HL-60 (cell line): ENCODE measurements at regions not wholly inside any gene's neighbourhood (a gene's known extent, or its start where the extent isn't known, plus 50 kb on each side); places are given as distances from the start of the nearest gene placed in this dataset.

Experiments
- DNase-seq, 2 experiments: peaks; one replicate each; pipeline ENCODE4 v3.0.0-alpha.2; 2010 to 2020; ENCODE audit warnings: low read depth in 1 of 2, low spot score in 1 of 2
- H3K27ac ChIP-seq: fragments of 250-450 bp; sonication (Bioruptor Pico); replicated peaks from 2 replicates; pipeline ENCODE4 v1.5.1; 2020; ENCODE audit warnings: mild to moderate bottlenecking, moderate library complexity
- H3K27me3 ChIP-seq: fragments of 250-450 bp; sonication (Bioruptor Pico); 2 replicates; pipeline ENCODE4 v1.5.1; 2021; ENCODE audit warnings: mild to moderate bottlenecking, moderate library complexity; ENCODE audit not compliant: insufficient read depth, poor library complexity, severe bottlenecking
- H3K4me3 ChIP-seq: replicated peaks from 2 replicates; pipeline ENCODE4 v1.5.1; 2011; ENCODE audit warnings: mild to moderate bottlenecking, control low read depth, low read length; ENCODE audit not compliant: insufficient read depth
- CTCF ChIP-seq: IDR thresholded peaks from one replicate; pipeline ENCODE4 v1.5.1; 2011; ENCODE audit warnings: low read length, control low read depth, inconsistent platforms; ENCODE audit not compliant: insufficient read depth
- GABPA ChIP-seq: IDR thresholded peaks from 2 replicates; pipeline ENCODE4 v1.6.1; 2012; ENCODE audit warnings: low read depth
- POLR2AphosphoS5 ChIP-seq: IDR thresholded peaks from 2 replicates; pipeline ENCODE4 v1.6.1; 2012; ENCODE audit warnings: low read depth
- REST ChIP-seq: IDR thresholded peaks from 2 replicates; pipeline ENCODE4 v1.6.1; 2012; ENCODE audit warnings: low read depth; ENCODE audit not compliant: insufficient replicate concordance
- SPI1 ChIP-seq: IDR thresholded peaks from 2 replicates; pipeline ENCODE4 v1.6.1; 2012; ENCODE audit warnings: low read depth, mild to moderate bottlenecking, borderline replicate concordance

GRCh38 chr14:43481864-43482263 lies 1025.2 kb downstream of the FSCB start:
- Histone ChIP-seq H3K27me3 (no peaks in the 10 kb centered on the region), H3K4me3 (no peak overlapping the region), H3K27ac (no peak overlapping the region)
- no peak for DNase-seq
- no peak for TF ChIP-seq REST
- no peak for TF ChIP-seq SPI1
- no peak for TF ChIP-seq CTCF
- TF ChIP-seq GABPA, result no peak
- TF ChIP-seq POLR2AphosphoS5, result no peak

- no peaks in the 10 kb centered on the region for H3K27me3 ChIP-seq
- no peak overlapping the region for H3K27ac ChIP-seq
- TF ChIP-seq CTCF (no peak), REST (no peak), POLR2AphosphoS5 (no peak)
Measured at GRCh38 chr14:43480976-43481375, 1026.1 kb downstream of the FSCB start.

GRCh38 chr14:43479596-43480195 lies 1027.4 kb downstream of the FSCB start:
- TF ChIP-seq GABPA (no peak), CTCF (no peak), POLR2AphosphoS5 (no peak), REST (no peak), SPI1 (no peak)
- DNase-seq, result no peak
- Histone ChIP-seq H3K27me3 (no peaks in the 10 kb centered on the region), H3K4me3 (no peak overlapping the region), H3K27ac (no peak overlapping the region)

More at GRCh38 chr14:43480976-43481375, 1026.1 kb downstream of the FSCB start:
- no peak for DNase-seq
- no peak overlapping the region for H3K4me3 ChIP-seq
